GM13976 (cell line): ENCODE measurements at regions not wholly inside any gene's neighbourhood (a gene's known extent, or its start where the extent isn't known, plus 50 kb on each side); places are given as distances from the start of the nearest gene placed in this dataset.
"Not testable (repeated sequence)": the region's sequence is repeated elsewhere in the genome, so short reads cannot be mapped to it uniquely, and the experiment has no call there.

Source experiments
- DNase-seq: peaks from one replicate; pipeline ENCODE4 v3.0.0; 2012; ENCODE audit warnings: low spot score
- CTCF ChIP-seq: IDR thresholded peaks from 2 replicates; pipeline ENCODE4 v1.5.1; 2012; ENCODE audit warnings: borderline replicate concordance, mild to moderate bottlenecking; ENCODE audit not compliant: insufficient read depth; ENCODE audit errors: extremely low read depth, missing control alignments, control extremely low read depth
- in situ Hi-C: fragments of 300-500 bp; cut with MboI; formaldehyde crosslinking; loops from one replicate; pipeline ENCODE4 v1.12.0; 2022; ENCODE audit warnings: low sequenced_read_pairs, mixed read lengths, inconsistent platforms; ENCODE audit not compliant: unreplicated experiment

DNA sequence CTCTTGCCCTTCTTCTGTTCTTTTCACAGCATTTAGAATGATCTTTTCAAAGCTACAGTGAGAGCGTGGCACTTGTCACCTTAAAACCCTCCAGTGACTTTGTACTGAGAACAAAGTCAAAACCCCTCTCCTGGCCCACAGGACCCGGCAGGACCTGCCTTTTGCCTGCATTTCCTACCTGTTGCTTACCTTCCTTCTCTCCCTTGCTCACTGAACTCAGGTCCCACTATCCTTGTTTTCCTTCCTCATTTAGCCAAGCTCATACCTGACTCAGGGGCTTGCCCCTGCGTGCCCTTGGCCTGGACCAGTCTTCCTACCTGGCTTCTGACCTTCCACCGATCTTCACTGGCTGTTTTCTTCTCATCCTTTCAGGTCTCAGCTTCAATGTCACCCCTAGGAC, 112.3 kb upstream of the PRMT8 start:
- no peak for DNase-seq
- TF ChIP-seq CTCF: no peak
- in situ Hi-C loops: no loop called here

DNA sequence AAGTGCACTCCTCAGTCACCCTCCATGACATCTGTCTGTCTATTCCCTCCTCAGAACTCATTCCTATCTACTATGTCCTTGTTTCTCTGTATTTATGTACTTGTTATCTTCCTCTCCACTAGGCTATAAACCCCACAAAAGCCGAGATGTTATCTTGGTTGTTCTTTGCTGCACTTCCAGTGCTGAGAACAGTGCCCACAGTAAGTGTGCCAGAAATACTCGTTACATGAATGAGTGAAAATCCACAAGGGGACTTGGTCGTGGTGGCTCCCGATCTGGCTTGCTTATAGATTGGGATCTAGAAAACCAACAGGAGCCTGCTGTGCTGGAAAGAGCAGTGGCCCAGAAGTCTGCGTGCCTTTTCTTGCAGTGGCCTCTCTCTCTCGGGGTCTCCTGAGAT, 111.9 kb upstream of the PRMT8 start:
- DNase-seq: no peak
- TF ChIP-seq CTCF: no peak
- in situ Hi-C loops: no loop called here

- in situ Hi-C loops: no loop called here
- no peak for DNase-seq
- TF ChIP-seq CTCF: no peak
Observed at GRCh38 chr12:3380200-3381043, 110.6 kb upstream of the PRMT8 start.

- in situ Hi-C loops: no loop called here
- no peak for DNase-seq
- TF ChIP-seq CTCF: no peak
Observed at GRCh38 chr12:3381059-3382047, 109.7 kb upstream of the PRMT8 start.

DNA sequence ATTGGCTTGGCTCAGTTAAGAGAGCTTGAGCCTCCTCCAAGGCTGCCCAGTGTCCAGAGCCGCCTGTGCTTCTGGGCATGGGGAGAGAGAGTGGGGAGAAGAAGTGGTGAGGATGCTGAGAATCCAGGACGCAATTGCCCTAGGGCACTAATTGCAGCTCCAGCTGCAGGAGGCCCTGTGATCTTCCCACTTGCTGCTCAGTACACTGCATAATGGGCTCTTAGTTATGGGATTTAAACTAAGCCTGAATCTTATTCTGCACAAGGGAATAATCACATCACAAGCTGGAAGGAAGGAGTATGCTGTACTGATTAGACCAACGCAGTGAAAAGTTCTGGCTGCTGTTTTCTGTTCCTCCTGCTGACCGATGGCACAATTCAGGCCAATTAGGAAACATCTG, 101.0 kb upstream of the PRMT8 start:
- no peak for TF ChIP-seq CTCF
- no peak for DNase-seq
- in situ Hi-C loops: no loop called here

GRCh38 chr12:3397596-3397995, 93.4 kb upstream of the PRMT8 start:
- in situ Hi-C loops, DNase-seq: not testable (repeated sequence)
